ENCODE measurements at regions not wholly inside any gene's neighbourhood (a gene's known extent, or its start where the extent isn't known, plus 50 kb on each side); places are given as distances from the start of the nearest gene placed in this dataset.
"Not testable (repeated sequence)": the region's sequence is repeated elsewhere in the genome, so short reads cannot be mapped to it uniquely, and the experiment has no call there.

GRCh38 chr9:33695299-33695698 is 100.1 kb upstream of the PRSS3 start:
- no peak for DNase-seq (ENCODE audit: low spot score)

- no peak for DNase-seq (ENCODE audit: low spot score)
These were observed 99.5 kb upstream of the PRSS3 start for GRCh38 chr9:33695856-33696255.

- DNase-seq (ENCODE audit: low spot score) = no peak
These were observed 98.2 kb upstream of the PRSS3 start for GRCh38 chr9:33697171-33697570.

- no peak for DNase-seq (ENCODE audit: low spot score)
These were observed 97.1 kb upstream of the PRSS3 start for GRCh38 chr9:33698267-33698666.

- not testable (repeated sequence) for DNase-seq (ENCODE audit: low spot score)
These were observed 94.4 kb upstream of the PRSS3 start for GRCh38 chr9:33700940-33701339.

- no peak for DNase-seq (ENCODE audit: low spot score)
These were observed 91.8 kb upstream of the PRSS3 start for GRCh38 chr9:33703430-33704102.

- not testable (repeated sequence) for DNase-seq (ENCODE audit: low spot score)
These were observed 89.9 kb upstream of the PRSS3 start for GRCh38 chr9:33705440-33705839.

- DNase-seq (ENCODE audit: low spot score) = no peak
These were observed 86.9 kb upstream of the PRSS3 start for GRCh38 chr9:33708441-33708840.

- DNase-seq (ENCODE audit: low spot score) = no peak
These were observed 86.1 kb upstream of the PRSS3 start for GRCh38 chr9:33709269-33709668.

- DNase-seq (ENCODE audit: low spot score) = not testable (repeated sequence)
These were observed 83.9 kb upstream of the PRSS3 start for GRCh38 chr9:33711418-33711817.

- no peak for DNase-seq (ENCODE audit: low spot score)
These were observed 80.4 kb upstream of the PRSS3 start for GRCh38 chr9:33714989-33715388.

GRCh38 chr9:33718987-33719386 is 76.4 kb upstream of the PRSS3 start:
- DNase-seq (ENCODE audit: low spot score) = no peak

- peak; percentile 17 for DNase-seq (ENCODE audit: low spot score)
These were observed 75.6 kb upstream of the PRSS3 start for GRCh38 chr9:33719581-33720374.

GRCh38 chr9:33721674-33722358 is 73.5 kb upstream of the PRSS3 start:
- DNase-seq (ENCODE audit: low spot score) = peak; percentile 84

GRCh38 chr9:33722359-33722675 is 73.0 kb upstream of the PRSS3 start:
- DNase-seq (ENCODE audit: low spot score) = no peak

- DNase-seq (ENCODE audit: low spot score) = no peak
These were observed 66.7 kb upstream of the PRSS3 start for GRCh38 chr9:33728613-33729012.

GRCh38 chr9:33731142-33731541 is 64.2 kb upstream of the PRSS3 start:
- no peak for DNase-seq (ENCODE audit: low spot score)

GRCh38 chr9:33731625-33732024 is 63.7 kb upstream of the PRSS3 start:
- DNase-seq (ENCODE audit: low spot score) = no peak

- not testable (repeated sequence) for DNase-seq (ENCODE audit: low spot score)
These were observed 61.0 kb upstream of the PRSS3 start for GRCh38 chr9:33734247-33734940.

- DNase-seq (ENCODE audit: low spot score) = peak; percentile 48
These were observed 60.2 kb upstream of the PRSS3 start for GRCh38 chr9:33734941-33735835.

GRCh38 chr9:33737811-33738606 is 57.4 kb upstream of the PRSS3 start:
- DNase-seq (ENCODE audit: low spot score) = peak; percentile 73

Measured in LoVo (cell line).